ENCODE measurements at regions not wholly inside any gene's neighbourhood (a gene's known extent, or its start where the extent isn't known, plus 50 kb on each side); places are given as distances from the start of the nearest gene placed in this dataset.

DNA sequence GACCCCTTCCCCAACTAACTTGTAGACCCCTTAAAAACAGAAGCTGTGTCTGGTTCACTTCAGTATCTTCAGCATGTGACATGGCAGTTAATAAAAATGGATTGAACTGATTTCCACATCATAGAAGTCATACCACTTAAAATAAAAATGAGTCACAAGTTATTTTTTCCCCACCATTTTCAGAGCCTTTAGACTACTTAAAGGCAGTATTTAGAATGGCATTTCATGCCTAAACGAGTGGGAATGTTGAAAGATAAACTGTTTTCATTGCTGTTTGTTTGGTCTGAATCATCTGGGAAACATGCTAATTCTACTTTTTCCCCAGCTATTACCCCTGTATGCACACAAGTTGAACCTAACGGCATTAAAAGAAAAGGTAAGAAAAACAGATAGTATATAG, 324.0 kb downstream of the RAB38 start:
- H3K36me3 ChIP-seq, result no peaks in the 10 kb centered on the region
- no peaks in the 10 kb centered on the region for H3K27me3 ChIP-seq
- no peak for TF ChIP-seq CTCF (IDR thresholded peaks at IDR 0.05)
- no peak for TF ChIP-seq POLR2A (IDR thresholded peaks at IDR 0.05)
- H3K9me3 ChIP-seq, result no peaks in the 10 kb centered on the region
- H3K4me1 ChIP-seq, result no peaks in the 10 kb centered on the region
- no peak overlapping the region for H3K4me3 ChIP-seq
- no peak for DNase-seq
- no peak overlapping the region for H3K27ac ChIP-seq

DNA sequence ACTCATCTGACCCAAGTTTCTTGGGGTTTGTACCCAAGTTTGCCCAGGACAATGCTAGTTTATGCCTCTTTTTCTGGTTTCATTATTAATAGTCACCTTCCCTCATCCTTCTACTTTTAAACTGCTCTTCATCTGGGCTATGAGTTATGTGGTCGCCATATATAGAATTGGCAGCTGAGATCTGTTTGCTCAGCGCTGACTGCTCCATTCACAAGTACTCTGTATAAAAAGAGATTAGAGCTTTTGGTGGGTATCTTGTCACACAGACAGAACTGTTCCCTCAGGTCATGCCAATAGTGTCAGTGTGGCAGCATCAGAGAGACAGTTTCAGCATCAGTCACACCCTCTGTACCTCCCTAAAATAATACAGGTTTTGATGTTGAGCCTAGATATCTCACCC, 326.0 kb downstream of the RAB38 start:
- no peak overlapping the region for H3K4me3 ChIP-seq
- no peak overlapping the region for H3K27ac ChIP-seq
- H3K27me3 ChIP-seq, result no peaks in the 10 kb centered on the region
- no peaks in the 10 kb centered on the region for H3K9me3 ChIP-seq
- no peaks in the 10 kb centered on the region for H3K36me3 ChIP-seq
- TF ChIP-seq POLR2A (IDR thresholded peaks at IDR 0.05), result no peak
- no peak for TF ChIP-seq CTCF (IDR thresholded peaks at IDR 0.05)
- H3K4me1 ChIP-seq, result no peaks in the 10 kb centered on the region
- DNase-seq, result no peak

DNA sequence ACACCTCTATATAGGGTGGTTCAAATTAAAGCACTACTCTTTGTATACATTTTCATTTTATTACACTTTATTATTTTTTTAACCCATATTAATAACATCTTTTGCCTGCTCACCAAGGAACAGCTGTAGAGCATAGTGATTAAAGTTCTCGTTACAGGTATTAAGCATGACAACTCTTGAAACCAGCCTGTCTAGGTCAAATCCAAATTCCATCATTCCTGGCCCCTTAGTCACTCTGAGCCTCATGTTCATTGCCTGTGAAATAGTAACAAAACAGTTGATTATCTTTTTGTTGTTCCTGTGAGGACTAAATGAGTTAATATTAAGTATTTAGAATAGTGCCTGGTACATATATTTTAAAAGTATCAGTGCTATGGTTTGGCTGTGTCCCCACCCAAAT, 334.5 kb downstream of the RAB38 start:
- no peak overlapping the region for H3K4me3 ChIP-seq
- no peak for DNase-seq
- H3K4me1 ChIP-seq, result no peaks in the 10 kb centered on the region
- no peak for TF ChIP-seq POLR2A (IDR thresholded peaks at IDR 0.05)
- TF ChIP-seq CTCF (IDR thresholded peaks at IDR 0.05), result no peak
- no peak overlapping the region for H3K27ac ChIP-seq
- no peaks in the 10 kb centered on the region for H3K9me3 ChIP-seq
- no peaks in the 10 kb centered on the region for H3K36me3 ChIP-seq
- no peaks in the 10 kb centered on the region for H3K27me3 ChIP-seq

GRCh38 chr11:87832211-87832610, 343.0 kb downstream of the RAB38 start:
- no peaks in the 10 kb centered on the region for H3K27me3 ChIP-seq
- no peak for DNase-seq
- TF ChIP-seq POLR2A (IDR thresholded peaks at IDR 0.05) (no peak), CTCF (IDR thresholded peaks at IDR 0.05) (no peak)

DNA sequence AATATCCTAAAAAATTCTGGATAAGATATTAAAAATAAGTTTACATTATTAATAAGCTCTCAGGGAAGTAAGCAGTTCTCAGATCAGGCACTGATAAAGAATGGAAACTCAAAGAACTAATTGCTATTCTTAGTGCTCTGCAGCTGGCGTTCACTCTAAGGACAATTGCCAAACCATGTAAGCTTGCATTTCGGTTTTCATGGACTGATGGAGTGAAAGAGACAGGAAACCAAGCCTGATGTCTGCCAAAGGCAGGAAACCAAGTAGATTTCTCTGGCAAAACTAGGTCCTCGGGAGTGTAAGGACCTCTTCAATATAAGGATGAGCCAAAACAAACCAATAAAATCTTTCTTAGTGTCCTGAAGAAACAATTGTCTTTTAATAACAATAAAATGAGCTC, 355.2 kb downstream of the RAB38 start:
- H3K36me3 ChIP-seq, result no peaks in the 10 kb centered on the region
- H3K27ac ChIP-seq, result no peak overlapping the region
- no peaks in the 10 kb centered on the region for H3K4me1 ChIP-seq
- no peak overlapping the region for H3K4me3 ChIP-seq
- H3K9me3 ChIP-seq, result no peaks in the 10 kb centered on the region
- no peak for DNase-seq
- no peak for TF ChIP-seq POLR2A (IDR thresholded peaks at IDR 0.05)
- no peak for TF ChIP-seq CTCF (IDR thresholded peaks at IDR 0.05)
- no peaks in the 10 kb centered on the region for H3K27me3 ChIP-seq

More at GRCh38 chr11:87832211-87832610, 343.0 kb downstream of the RAB38 start:
- Histone ChIP-seq H3K9me3 (no peaks in the 10 kb centered on the region), H3K36me3 (no peaks in the 10 kb centered on the region), H3K27ac (no peak overlapping the region), H3K4me3 (no peak overlapping the region), H3K4me1 (no peaks in the 10 kb centered on the region)

GRCh38 chr11:87819151-87819550, 356.1 kb downstream of the RAB38 start:
- DNase-seq, result no peak
- no peak overlapping the region for H3K27ac ChIP-seq
- H3K4me3 ChIP-seq, result no peak overlapping the region
- no peaks in the 10 kb centered on the region for H3K27me3 ChIP-seq
- no peaks in the 10 kb centered on the region for H3K36me3 ChIP-seq
- H3K4me1 ChIP-seq, result no peaks in the 10 kb centered on the region
- no peaks in the 10 kb centered on the region for H3K9me3 ChIP-seq
- no peak for TF ChIP-seq POLR2A (IDR thresholded peaks at IDR 0.05)
- no peak for TF ChIP-seq CTCF (IDR thresholded peaks at IDR 0.05)

Data from Peyer's patch (tissue), 4 donors.